NCI-H2227 treated with DMSO at 0.1 percent for 48 hours (cell line): ENCODE measurements at regions not wholly inside any gene's neighbourhood (a gene's known extent, or its start where the extent isn't known, plus 50 kb on each side); places are given as distances from the start of the nearest gene placed in this dataset.

Experiments
- DNase-seq: peaks from one replicate; lab custom pipeline; 2025; lab: John Stamatoyannopoulos, UW

GRCh38 chr6:115720900-115721299, 339.8 kb downstream of the FRK start:
- no peak for DNase-seq

- no peak for DNase-seq
These were observed 343.2 kb downstream of the FRK start for GRCh38 chr6:115717472-115717871.

- no peak for DNase-seq
These were observed 343.6 kb downstream of the FRK start for GRCh38 chr6:115717062-115717461.

GRCh38 chr6:115712291-115712961, 348.3 kb downstream of the FRK start:
- DNase-seq, result no peak

GRCh38 chr6:115708850-115709249, 351.8 kb downstream of the FRK start:
- DNase-seq, result no peak

GRCh38 chr6:115706981-115707380, 353.7 kb downstream of the FRK start:
- DNase-seq, result no peak

GRCh38 chr6:115706324-115706723, 354.4 kb downstream of the FRK start:
- no peak for DNase-seq

GRCh38 chr6:115704028-115704427, 356.7 kb downstream of the FRK start:
- no peak for DNase-seq

GRCh38 chr6:115691433-115691832, 369.3 kb downstream of the FRK start:
- DNase-seq, result no peak

GRCh38 chr6:115690854-115691253, 369.8 kb downstream of the FRK start:
- no peak for DNase-seq

- no peak for DNase-seq
These were observed 378.5 kb downstream of the FRK start for GRCh38 chr6:115681978-115682775.

- DNase-seq, result no peak
These were observed 380.1 kb downstream of the FRK start for GRCh38 chr6:115680621-115681020.

GRCh38 chr6:115677198-115677597, 383.5 kb downstream of the FRK start:
- DNase-seq, result no peak

GRCh38 chr6:115675443-115675842, 385.2 kb downstream of the FRK start:
- DNase-seq, result no peak

GRCh38 chr6:115668781-115669180, 391.9 kb downstream of the FRK start:
- no peak for DNase-seq

- DNase-seq, result no peak
These were observed 392.5 kb downstream of the FRK start for GRCh38 chr6:115668211-115668610.

GRCh38 chr6:115667478-115668026, 393.1 kb downstream of the FRK start:
- no peak for DNase-seq

- DNase-seq, result no peak
These were observed 393.7 kb downstream of the FRK start for GRCh38 chr6:115666997-115667396.

- DNase-seq, result no peak
These were observed 395.4 kb downstream of the FRK start for GRCh38 chr6:115665310-115665709.

- no peak for DNase-seq
These were observed 397.0 kb downstream of the FRK start for GRCh38 chr6:115663681-115664080.

- DNase-seq, result no peak
These were observed 416.9 kb downstream of the FRK start for GRCh38 chr6:115643762-115644161.

- DNase-seq, result no peak
These were observed 425.8 kb downstream of the FRK start for GRCh38 chr6:115634887-115635286.

GRCh38 chr6:115634131-115634530, 426.6 kb downstream of the FRK start:
- DNase-seq, result no peak
